ENCODE measurements at regions not wholly inside any gene's neighbourhood (a gene's known extent, or its start where the extent isn't known, plus 50 kb on each side); places are given as distances from the start of the nearest gene placed in this dataset.

DNA sequence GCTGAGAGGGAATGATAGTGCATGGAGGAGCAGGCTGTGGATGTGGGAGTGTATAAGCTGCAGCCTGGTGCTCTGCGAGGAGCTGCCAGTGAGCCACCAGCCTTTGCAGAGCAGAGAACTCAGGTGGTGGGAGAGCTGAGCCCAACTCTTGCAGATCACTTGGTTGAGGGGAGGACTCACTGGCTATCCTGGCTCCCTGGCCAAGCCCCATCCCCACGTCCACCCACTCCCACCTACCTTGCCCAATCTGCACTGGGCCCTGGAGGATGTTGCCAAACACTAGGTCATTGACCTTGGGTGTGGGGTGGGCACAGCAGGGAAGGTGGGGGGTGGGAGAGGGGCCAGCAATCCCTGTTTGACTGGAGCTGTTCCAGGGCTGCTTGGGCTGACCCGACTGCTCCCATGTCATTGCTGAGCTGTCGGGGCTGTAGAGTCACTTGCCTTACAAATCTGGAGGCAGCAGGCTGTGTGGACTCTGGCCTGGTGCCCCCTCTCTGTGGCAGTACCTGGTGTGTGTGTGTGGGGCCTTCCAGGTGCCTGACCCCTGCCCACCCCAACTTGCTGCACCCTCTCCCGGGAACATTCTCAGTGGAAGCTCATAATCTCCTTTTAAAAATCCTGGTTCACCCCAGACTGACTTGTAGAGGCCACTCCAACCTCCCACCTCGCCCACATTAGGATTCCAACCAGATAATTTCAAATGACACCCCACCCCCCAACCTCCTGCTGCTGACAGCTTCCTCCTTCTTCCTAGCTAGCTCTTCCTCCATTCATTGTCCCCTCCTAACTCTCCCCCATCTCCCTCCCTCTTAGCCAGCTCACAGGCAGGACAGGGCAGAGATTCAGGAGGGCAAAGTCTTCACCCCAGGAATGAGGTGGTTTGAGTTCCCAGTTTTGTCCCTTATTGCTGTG, 162.3 kb downstream of the MRPL14 start:
- TF ChIP-seq, protein P1, sequence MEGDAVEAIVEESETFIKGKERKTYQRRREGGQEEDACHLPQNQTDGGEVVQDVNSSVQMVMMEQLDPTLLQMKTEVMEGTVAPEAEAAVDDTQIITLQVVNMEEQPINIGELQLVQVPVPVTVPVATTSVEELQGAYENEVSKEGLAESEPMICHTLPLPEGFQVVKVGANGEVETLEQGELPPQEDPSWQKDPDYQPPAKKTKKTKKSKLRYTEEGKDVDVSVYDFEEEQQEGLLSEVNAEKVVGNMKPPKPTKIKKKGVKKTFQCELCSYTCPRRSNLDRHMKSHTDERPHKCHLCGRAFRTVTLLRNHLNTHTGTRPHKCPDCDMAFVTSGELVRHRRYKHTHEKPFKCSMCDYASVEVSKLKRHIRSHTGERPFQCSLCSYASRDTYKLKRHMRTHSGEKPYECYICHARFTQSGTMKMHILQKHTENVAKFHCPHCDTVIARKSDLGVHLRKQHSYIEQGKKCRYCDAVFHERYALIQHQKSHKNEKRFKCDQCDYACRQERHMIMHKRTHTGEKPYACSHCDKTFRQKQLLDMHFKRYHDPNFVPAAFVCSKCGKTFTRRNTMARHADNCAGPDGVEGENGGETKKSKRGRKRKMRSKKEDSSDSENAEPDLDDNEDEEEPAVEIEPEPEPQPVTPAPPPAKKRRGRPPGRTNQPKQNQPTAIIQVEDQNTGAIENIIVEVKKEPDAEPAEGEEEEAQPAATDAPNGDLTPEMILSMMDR (conservative IDR thresholded peaks at IDR 0.05; ENCODE audit: low read depth, low read length) = no peak
- no peak for TF ChIP-seq EZH2phosphoT487 (IDR thresholded peaks at IDR 0.05; ENCODE audit: borderline replicate concordance, low read length)
